GM12878 (cell line): ENCODE measurements at regions not wholly inside any gene's neighbourhood (a gene's known extent, or its start where the extent isn't known, plus 50 kb on each side); places are given as distances from the start of the nearest gene placed in this dataset.

Experiments used
- ATAC-seq: fragments of 200-7000 bp; cut with Tn5 transposase; 3 replicates; pipeline ENCODE4 v1.9.1; 2020; ENCODE audit warnings: mild to moderate bottlenecking, moderate library complexity
- BruUV-seq: library from RNA; stranded (reverse); fragments of 400-500 nt; replicated peaks from 2 replicates; lab custom pipeline; 2021; lab: Mats Ljungman, UMichigan
- CTCF ChIA-PET: fragments of 300-600 bp; sonication (Branson Sonifier 250); formaldehyde crosslinking; extraction: SDS; loops from one replicate; lab custom pipeline; 2021; ENCODE audit warnings: inconsistent platforms; lab: Yijun Ruan, JAX
- POLR2A ChIA-PET: fragments of 350-600 bp; formaldehyde crosslinking; extraction: SDS; loops from one replicate; lab custom pipeline; 2021; ENCODE audit warnings: inconsistent platforms; lab: Charles Lee
- RAD21 ChIA-PET: fragments of 300-600 bp; sonication (Branson Sonifier 250); formaldehyde crosslinking; loops from one replicate; lab custom pipeline; 2023; ENCODE audit warnings: antibody characterized with exemption; ENCODE audit not compliant: unreplicated experiment; lab: Charles Lee
- SMC1A ChIA-PET: fragments of 300-600 bp; sonication (Branson Sonifier 250); formaldehyde crosslinking; loops from one replicate; lab custom pipeline; 2023; ENCODE audit not compliant: unreplicated experiment, uncharacterized antibody; lab: Charles Lee
- DNase-seq: peaks from one replicate; pipeline ENCODE4 v3.0.0-alpha.2; 2011; ENCODE audit warnings: low read depth, low spot score
- FAIRE-seq: peaks from 3 replicates; lab custom pipeline; 2011; peaks lifted over from hg19 to GRCh38; lab: Jason Lieb, UNC
- H2AFZ ChIP-seq: 2 replicates; pipeline ENCODE4 v1.6.0; 2011; ENCODE audit warnings: low read depth, low read length, control low read depth; ENCODE audit not compliant: control insufficient read depth
- H3K27ac ChIP-seq: 2 replicates; pipeline ENCODE4 v1.5.1; 2011; ENCODE audit warnings: control low read depth; ENCODE audit not compliant: control insufficient read depth, insufficient read depth
- H3K27me3 ChIP-seq, 2 experiments: replicated peaks in 1 of 2; 2 replicates each; pipeline versions ENCODE4 v1.6.0 to v1.6.1; 2011; ENCODE audit warnings: low read length in 1 of 2; ENCODE audit not compliant: control insufficient read depth in 2 of 2, insufficient read depth in 2 of 2
- H3K36me3 ChIP-seq, 2 experiments: 2 replicates each; pipeline ENCODE4 v1.5.1; 2011; ENCODE audit warnings: low read length in 1 of 2; ENCODE audit not compliant: control insufficient read depth in 2 of 2, insufficient read depth in 2 of 2
- H3K4me1 ChIP-seq: 2 replicates; pipeline ENCODE4 v1.6.1; 2011; ENCODE audit warnings: mild to moderate bottlenecking, low read length, moderate library complexity, mixed read lengths; ENCODE audit not compliant: control insufficient read depth, insufficient read depth
- H3K4me2 ChIP-seq: 2 replicates; pipeline ENCODE4 v1.6.0; 2011; ENCODE audit warnings: control low read depth; ENCODE audit not compliant: control insufficient read depth, insufficient read depth
- H3K4me3 ChIP-seq: fragments of 200-600 bp; sonication (generic); 2 replicates; pipeline ENCODE4 v1.5.1; 2016
- H3K79me2 ChIP-seq: 2 replicates; pipeline ENCODE4 v1.6.0; 2011; ENCODE audit warnings: low read length; ENCODE audit not compliant: control insufficient read depth, insufficient read depth
- H3K9ac ChIP-seq: 2 replicates; pipeline ENCODE4 v1.8.0; 2011; ENCODE audit warnings: low read length, control low read depth, mixed read lengths; ENCODE audit not compliant: control insufficient read depth, insufficient read depth
- H3K9me3 ChIP-seq: replicated peaks from 3 replicates; pipeline ENCODE4 v1.5.1; 2011; ENCODE audit warnings: mild to moderate bottlenecking, low read length; ENCODE audit not compliant: control insufficient read depth, insufficient read depth
- H4K20me1 ChIP-seq: 2 replicates; pipeline ENCODE4 v1.6.0; 2011; ENCODE audit not compliant: control insufficient read depth, insufficient read depth
- CBX3 ChIP-seq: fragments of 200-600 bp; sonication (generic); IDR thresholded peaks from 2 replicates; pipeline ENCODE4 v1.6.1; 2016; ENCODE audit warnings: low read depth, borderline replicate concordance
- CHD2 ChIP-seq: IDR thresholded peaks from 2 replicates; pipeline ENCODE4 v1.6.1; 2011; ENCODE audit warnings: low read depth, low read length, improper control_type of control experiment, borderline replicate concordance
- CREM ChIP-seq: IDR thresholded peaks from 2 replicates; pipeline ENCODE4 v1.6.1; 2014; ENCODE audit warnings: antibody characterized with exemption, low read depth
- CTCF ChIP-seq, 3 experiments: IDR thresholded peaks in 2 of 3; conservative IDR thresholded peaks in 1 of 3; 2 replicates each; pipeline ENCODE4 v1.5.1; 2011; ENCODE audit warnings: low read depth in 3 of 3, low read length in 3 of 3, mild to moderate bottlenecking in 3 of 3, control low read depth in 2 of 3, moderate library complexity in 2 of 3, inconsistent platforms in 1 of 3, mixed read lengths in 1 of 3; ENCODE audit not compliant: control insufficient read depth in 2 of 3, insufficient read depth in 1 of 3; ENCODE audit errors: extremely low read depth in 1 of 3
- EP300 ChIP-seq, 2 experiments: fragments of 150-350 bp in 1 of 2; IDR thresholded peaks; 2 replicates each; pipeline ENCODE4 v1.6.1; 2011 to 2012; ENCODE audit warnings: low read depth in 2 of 2, low read length in 2 of 2, borderline replicate concordance in 1 of 2, improper control_type of control experiment in 1 of 2, inconsistent platforms in 1 of 2; ENCODE audit not compliant: control insufficient read depth in 1 of 2
- EZH2 ChIP-seq: IDR thresholded peaks from 2 replicates; pipeline ENCODE4 v1.6.1; 2012; ENCODE audit warnings: low read depth, mild to moderate bottlenecking, control low read depth, inconsistent platforms, low read length, borderline replicate concordance; ENCODE audit not compliant: control insufficient read depth
- IRF4 ChIP-seq: IDR thresholded peaks from 2 replicates; pipeline ENCODE4 v1.6.1; 2011; ENCODE audit warnings: low read depth, low read length
- KLF5 ChIP-seq: fragments of 450-650 bp; IDR thresholded peaks from 2 replicates; pipeline ENCODE4 v1.6.1; 2014; ENCODE audit warnings: mild to moderate bottlenecking; ENCODE audit not compliant: partially characterized antibody
- MTA2 ChIP-seq: fragments of 450-650 bp; IDR thresholded peaks from 2 replicates; pipeline ENCODE4 v1.6.1; 2016; ENCODE audit warnings: low read depth, mild to moderate bottlenecking, moderate library complexity
- NR2C2 ChIP-seq: IDR thresholded peaks from 2 replicates; pipeline ENCODE4 v1.6.1; 2011; ENCODE audit warnings: borderline replicate concordance, low read depth; ENCODE audit not compliant: control insufficient read depth, insufficient read length
- NRF1 ChIP-seq: conservative IDR thresholded peaks from 2 replicates; pipeline ENCODE4 v1.6.1; 2011; ENCODE audit warnings: mild to moderate bottlenecking, low read depth, low read length, improper control_type of control experiment
- PAX5 ChIP-seq: IDR thresholded peaks from 2 replicates; pipeline ENCODE4 v1.6.1; 2011; ENCODE audit warnings: low read depth, low read length, borderline replicate concordance
- SIX5 ChIP-seq: IDR thresholded peaks from 2 replicates; pipeline ENCODE4 v1.6.1; 2011; ENCODE audit warnings: mild to moderate bottlenecking, low read depth, low read length, moderate library complexity; ENCODE audit not compliant: severe bottlenecking
- SMARCA5 ChIP-seq: fragments of 450-650 bp; IDR thresholded peaks from 2 replicates; pipeline ENCODE4 v1.6.1; 2017; ENCODE audit warnings: mild to moderate bottlenecking
- SRF ChIP-seq, 2 experiments: IDR thresholded peaks; 2 replicates each; pipeline ENCODE4 v1.6.1; 2011; ENCODE audit warnings: low read depth in 2 of 2, low read length in 2 of 2, mild to moderate bottlenecking in 1 of 2, moderate library complexity in 1 of 2
- SUPT20H ChIP-seq: IDR thresholded peaks from 2 replicates; pipeline ENCODE4 v1.6.1; 2011; ENCODE audit warnings: low read depth, mild to moderate bottlenecking, low read length, moderate library complexity, borderline replicate concordance; ENCODE audit not compliant: control insufficient read depth
- WRNIP1 ChIP-seq: IDR thresholded peaks from 2 replicates; pipeline ENCODE4 v1.6.1; 2011; ENCODE audit warnings: low read depth, low read length, improper control_type of control experiment, borderline replicate concordance
- ZBED1 ChIP-seq: IDR thresholded peaks from 2 replicates; pipeline ENCODE4 v1.6.1; 2016; ENCODE audit warnings: borderline replicate concordance
- ZNF217 ChIP-seq: fragments of 450-650 bp; IDR thresholded peaks from 2 replicates; pipeline ENCODE4 v1.6.1; 2017; ENCODE audit warnings: antibody characterized with exemption, mild to moderate bottlenecking
- ZNF384 ChIP-seq: IDR thresholded peaks from 2 replicates; pipeline ENCODE4 v1.6.1; 2012; ENCODE audit warnings: low read depth, mild to moderate bottlenecking, low read length, improper control_type of control experiment, borderline replicate concordance
- WGBS: methylation state at CpG from one replicate; pipeline ENCODE4 v1.1.6; 2016; ENCODE audit warnings: low lambda C conversion rate; ENCODE audit not compliant: insufficient replicate concordance, insufficient coverage; ENCODE audit errors: missing lambda C conversion rate; 5-methylcytosine and 5-hydroxymethylcytosine counted together
- in situ Hi-C: fragments of 300-500 bp; cut with MboI; formaldehyde crosslinking; loops from 9 replicates; pipeline ENCODE4 v1.14.3; 2018; ENCODE audit warnings: mixed read lengths
- intact Hi-C: fragments of 100-400 bp; cut with micrococcal nuclease; formaldehyde crosslinking; loops from one replicate; pipeline ENCODE4 v1.14.2; 2022; ENCODE audit not compliant: unreplicated experiment

DNA sequence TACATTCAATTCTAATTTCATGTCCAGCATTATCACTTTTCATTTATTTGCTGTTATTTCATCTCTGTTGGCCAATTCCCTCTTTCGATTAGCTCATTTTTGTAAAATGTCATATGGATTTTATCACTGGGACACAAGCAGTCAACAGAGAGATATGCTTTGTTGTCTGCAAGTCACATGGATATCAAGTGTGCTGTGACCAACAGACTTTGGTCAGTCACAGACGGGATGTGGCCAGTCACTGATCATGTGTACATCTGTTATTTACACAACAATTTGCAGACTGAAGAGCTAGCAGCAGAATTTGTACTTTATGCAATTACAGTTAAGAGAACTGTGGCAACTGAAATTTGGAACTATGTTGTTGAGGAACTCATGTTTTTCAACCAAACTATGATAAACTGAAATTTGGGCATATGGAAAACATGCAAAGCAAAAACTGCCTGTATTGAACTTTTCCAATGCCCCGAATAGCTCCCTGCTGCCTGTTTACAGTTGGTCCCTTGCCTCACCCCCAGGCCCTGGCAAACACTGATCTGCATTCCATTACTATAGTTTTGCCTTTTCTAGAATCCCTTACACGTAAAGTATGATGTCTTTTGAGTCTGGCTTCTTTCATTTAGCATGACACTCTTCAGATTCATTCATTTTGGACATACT lies 104.4 kb downstream of the RPL22L1 start:
- no peaks in the 10 kb centered on the region for H3K79me2 ChIP-seq
- H3K4me3 ChIP-seq = no peak overlapping the region
- no peak for ATAC-seq
- BruUV-seq = no TSS peak
- POLR2A ChIA-PET = no interaction called here
- H4K20me1 ChIP-seq = no peaks in the 10 kb centered on the region
- H3K4me2 ChIP-seq = no peak overlapping the region
- no peaks in the 10 kb centered on the region for H3K4me1 ChIP-seq
- no peak overlapping the region for H2AFZ ChIP-seq
- no peak for DNase-seq
- FAIRE-seq = no peak
- TF ChIP-seq SMARCA5 = no peak
- no peak for TF ChIP-seq SIX5
- no peak for TF ChIP-seq ZNF217
- no peak for TF ChIP-seq ZNF384
- no peak for TF ChIP-seq CREM
- TF ChIP-seq CHD2 = no peak
- TF ChIP-seq SUPT20H = no peak
- no peak for TF ChIP-seq IRF4
- TF ChIP-seq WRNIP1 = no peak
- no peak for TF ChIP-seq ZBED1
- no peak for TF ChIP-seq NR2C2
- TF ChIP-seq SRF (IDR thresholded peaks at IDR 0.05; ENCODE audit: low read depth in 2 of 2, low read length in 2 of 2) = no peak
- TF ChIP-seq CBX3 = no peak
- no peak for TF ChIP-seq PAX5
- TF ChIP-seq EZH2 = no peak
- no peak for TF ChIP-seq MTA2
- TF ChIP-seq CTCF (IDR thresholded peaks at IDR 0.05 in 2 of 3, conservative IDR thresholded peaks at IDR 0.05 in 1 of 3; ENCODE audit: control insufficient read depth in 2 of 3, extremely low read depth in 1 of 3, insufficient read depth in 1 of 3, low read depth in 3 of 3, low read length in 3 of 3) = no peak
- no peak for TF ChIP-seq EP300 (IDR thresholded peaks at IDR 0.05; ENCODE audit: borderline replicate concordance in 1 of 2, control insufficient read depth in 1 of 2, low read depth in 2 of 2, low read length in 2 of 2)
- no peak for TF ChIP-seq NRF1
- no peak for TF ChIP-seq KLF5
- RAD21 ChIA-PET = interaction anchor here (1.6 kb wide), 1 partner anchor 352 kb away, joined by 5 read pairs; no protein-coding TSS in a partner anchor
- no peaks in the 10 kb centered on the region for H3K9me3 ChIP-seq
- H3K36me3 ChIP-seq = no peaks in the 10 kb centered on the region
- CTCF ChIA-PET = interaction anchor here (1.5 kb wide), 1 partner anchor 46 kb away, joined by 5 read pairs; no protein-coding TSS in a partner anchor
- WGBS = 39% methylated on average over 4 of the region's 4 CpGs
- intact Hi-C loops = no loop called here
- SMC1A ChIA-PET = interaction anchor here (0.5 kb wide), 1 partner anchor 335 kb away, joined by 3 read pairs; no protein-coding TSS in a partner anchor
- in situ Hi-C loops = no loop called here
- no peak overlapping the region for H3K27ac ChIP-seq
- no peak overlapping the region for H3K9ac ChIP-seq
- peaks cover 0 to 2% of the 10 kb centered on the region in 2 experiments; a peak in 2 of 4 replicates for H3K27me3 ChIP-seq
